UCSD-AML1 (cell line): ENCODE measurements at regions not wholly inside any gene's neighbourhood (a gene's known extent, or its start where the extent isn't known, plus 50 kb on each side); places are given as distances from the start of the nearest gene placed in this dataset.

ENCODE experiments used
- DNase-seq: peaks from one replicate; lab custom pipeline; 2025; ENCODE audit not compliant: unreplicated experiment; lab: John Stamatoyannopoulos, UW

GRCh38 chr1:209406168-209406567, 177.3 kb upstream of the CAMK1G start:
- no peak for DNase-seq

- DNase-seq: no peak
Observed at GRCh38 chr1:209406595-209406994, 176.9 kb upstream of the CAMK1G start.

- DNase-seq: no peak
Observed at GRCh38 chr1:209409780-209410179, 173.7 kb upstream of the CAMK1G start.

GRCh38 chr1:209411491-209411929, 172.0 kb upstream of the CAMK1G start:
- DNase-seq: no peak

- no peak for DNase-seq
Observed at GRCh38 chr1:209412036-209412435, 171.5 kb upstream of the CAMK1G start.

- DNase-seq: no peak
Observed at GRCh38 chr1:209412566-209412965, 170.9 kb upstream of the CAMK1G start.

- DNase-seq: no peak
Observed at GRCh38 chr1:209413062-209413461, 170.5 kb upstream of the CAMK1G start.

- DNase-seq: no peak
Observed at GRCh38 chr1:209414803-209415329, 168.6 kb upstream of the CAMK1G start.

GRCh38 chr1:209416039-209416438, 167.5 kb upstream of the CAMK1G start:
- no peak for DNase-seq

GRCh38 chr1:209416716-209417115, 166.8 kb upstream of the CAMK1G start:
- no peak for DNase-seq

- no peak for DNase-seq
Observed at GRCh38 chr1:209417761-209418160, 165.8 kb upstream of the CAMK1G start.

GRCh38 chr1:209420276-209420675, 163.2 kb upstream of the CAMK1G start:
- no peak for DNase-seq

GRCh38 chr1:209421186-209421585, 162.3 kb upstream of the CAMK1G start:
- no peak for DNase-seq

GRCh38 chr1:209421978-209422680, 161.4 kb upstream of the CAMK1G start:
- DNase-seq: no peak

GRCh38 chr1:209425959-209426358, 157.6 kb upstream of the CAMK1G start:
- DNase-seq: no peak

GRCh38 chr1:209427277-209427676, 156.2 kb upstream of the CAMK1G start:
- no peak for DNase-seq

GRCh38 chr1:209427811-209428210, 155.7 kb upstream of the CAMK1G start:
- no peak for DNase-seq

GRCh38 chr1:209428241-209428921, 155.1 kb upstream of the CAMK1G start:
- DNase-seq: no peak

GRCh38 chr1:209429611-209430010, 153.9 kb upstream of the CAMK1G start:
- DNase-seq: no peak

- DNase-seq: no peak
Observed at GRCh38 chr1:209430107-209430506, 153.4 kb upstream of the CAMK1G start.

- no peak for DNase-seq
Observed at GRCh38 chr1:209430821-209431259, 152.7 kb upstream of the CAMK1G start.

- DNase-seq: no peak
Observed at GRCh38 chr1:209431402-209431801, 152.1 kb upstream of the CAMK1G start.
